Adrenal gland (tissue), 5 donors: ENCODE measurements at regions not wholly inside any gene's neighbourhood (a gene's known extent, or its start where the extent isn't known, plus 50 kb on each side); places are given as distances from the start of the nearest gene placed in this dataset.

Experiments
- POLR2A ChIP-seq, 2 donors: fragments of 450-650 bp; IDR thresholded peaks; one replicate each; pipeline ENCODE4 v1.6.1; 2017; ENCODE audit warnings: antibody characterized with exemption in 2 of 2, mild to moderate bottlenecking in 2 of 2, moderate library complexity in 1 of 2
- TF ChIP-seq, protein P1 (sequence below), 6 experiments: fragments of 450-650 bp in 4 of 6; fragments of 200-600 bp in 2 of 6; sonication (generic) in 1 of 6; IDR thresholded peaks; 1 replicate in 5 of 6; 2 replicates in 1 of 6; pipeline versions ENCODE4 v1.5.1 to v1.8.0; 2016 to 2021; ENCODE audit warnings: antibody characterized with exemption in 6 of 6, mild to moderate bottlenecking in 2 of 6, moderate library complexity in 1 of 6
- donor health status: DM: no; HTN: no; CAD: no.

DNA sequence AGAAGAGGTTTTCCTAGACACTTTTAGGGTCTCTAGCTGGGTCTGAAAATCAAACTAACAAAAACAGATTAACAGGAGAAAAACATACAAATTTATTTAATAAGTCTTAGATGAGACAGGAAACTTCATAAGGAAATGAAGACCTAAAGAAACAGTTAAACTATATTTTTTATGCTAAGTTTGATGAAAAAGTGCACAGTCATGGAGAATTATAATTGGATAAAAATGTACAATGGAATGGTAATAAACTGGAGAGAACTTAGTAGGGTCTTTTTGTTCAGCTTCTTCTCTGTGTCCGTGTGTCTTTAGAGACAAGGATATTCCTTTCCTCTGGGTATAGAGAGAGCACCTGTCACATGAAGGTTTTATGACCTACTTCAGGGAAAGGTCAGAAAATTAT lies 323.4 kb downstream of the RAB38 start:
- TF ChIP-seq, protein P1, sequence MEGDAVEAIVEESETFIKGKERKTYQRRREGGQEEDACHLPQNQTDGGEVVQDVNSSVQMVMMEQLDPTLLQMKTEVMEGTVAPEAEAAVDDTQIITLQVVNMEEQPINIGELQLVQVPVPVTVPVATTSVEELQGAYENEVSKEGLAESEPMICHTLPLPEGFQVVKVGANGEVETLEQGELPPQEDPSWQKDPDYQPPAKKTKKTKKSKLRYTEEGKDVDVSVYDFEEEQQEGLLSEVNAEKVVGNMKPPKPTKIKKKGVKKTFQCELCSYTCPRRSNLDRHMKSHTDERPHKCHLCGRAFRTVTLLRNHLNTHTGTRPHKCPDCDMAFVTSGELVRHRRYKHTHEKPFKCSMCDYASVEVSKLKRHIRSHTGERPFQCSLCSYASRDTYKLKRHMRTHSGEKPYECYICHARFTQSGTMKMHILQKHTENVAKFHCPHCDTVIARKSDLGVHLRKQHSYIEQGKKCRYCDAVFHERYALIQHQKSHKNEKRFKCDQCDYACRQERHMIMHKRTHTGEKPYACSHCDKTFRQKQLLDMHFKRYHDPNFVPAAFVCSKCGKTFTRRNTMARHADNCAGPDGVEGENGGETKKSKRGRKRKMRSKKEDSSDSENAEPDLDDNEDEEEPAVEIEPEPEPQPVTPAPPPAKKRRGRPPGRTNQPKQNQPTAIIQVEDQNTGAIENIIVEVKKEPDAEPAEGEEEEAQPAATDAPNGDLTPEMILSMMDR (IDR thresholded peaks at IDR 0.05): no peak
- TF ChIP-seq POLR2A (IDR thresholded peaks at IDR 0.05): no peak
